Astrocyte of the spinal cord (primary cell): ENCODE measurements at regions not wholly inside any gene's neighbourhood (a gene's known extent, or its start where the extent isn't known, plus 50 kb on each side); places are given as distances from the start of the nearest gene placed in this dataset.
"Not testable (repeated sequence)": the region's sequence is repeated elsewhere in the genome, so short reads cannot be mapped to it uniquely, and the experiment has no call there.

Source experiments
- DNase-seq: peaks from one replicate; pipeline ENCODE4 v3.0.0; 2011; ENCODE audit warnings: low read depth, low spot score
- H3K4me3 ChIP-seq: 2 replicates; pipeline ENCODE4 v1.5.1; 2011; ENCODE audit warnings: low read depth, mild to moderate bottlenecking, low read length, moderate library complexity
- CTCF ChIP-seq: IDR thresholded peaks from 2 replicates; pipeline ENCODE4 v1.5.1; 2012; ENCODE audit warnings: low read depth, mild to moderate bottlenecking, low read length, inconsistent platforms
- in situ Hi-C: cut with HindIII; loops from 2 replicates; pipeline ENCODE4 v1.10.0; 2017; ENCODE audit warnings: low sequenced_read_pairs

GRCh38 chr13:62473944-62474237, 1058.2 kb upstream of the PCDH20 start:
- H3K4me3 ChIP-seq = no peak overlapping the region
- DNase-seq = no peak
- TF ChIP-seq CTCF = no peak
- in situ Hi-C loops = no loop called here

- no peak overlapping the region for H3K4me3 ChIP-seq
- in situ Hi-C loops = no loop called here
- no peak for DNase-seq
- TF ChIP-seq CTCF = no peak
Measured at GRCh38 chr13:62473190-62473943, 1057.7 kb upstream of the PCDH20 start.

GRCh38 chr13:62453761-62454160, 1038.1 kb upstream of the PCDH20 start:
- no peak for TF ChIP-seq CTCF
- in situ Hi-C loops = no loop called here
- H3K4me3 ChIP-seq = no peak overlapping the region
- DNase-seq = no peak

- no peak for TF ChIP-seq CTCF
- no peak for DNase-seq
- no peak overlapping the region for H3K4me3 ChIP-seq
- in situ Hi-C loops = no loop called here
Measured at GRCh38 chr13:62450759-62451158, 1035.1 kb upstream of the PCDH20 start.

- in situ Hi-C loops, H3K4me3 ChIP-seq, DNase-seq: not testable (repeated sequence)
Measured at GRCh38 chr13:62447771-62448382, 1032.2 kb upstream of the PCDH20 start.

- TF ChIP-seq CTCF = no peak
- no peak for DNase-seq
- no peak overlapping the region for H3K4me3 ChIP-seq
- in situ Hi-C loops = no loop called here
Measured at GRCh38 chr13:62444805-62445204, 1029.2 kb upstream of the PCDH20 start.

GRCh38 chr13:62434081-62434480, 1018.4 kb upstream of the PCDH20 start:
- TF ChIP-seq CTCF = no peak
- no peak for DNase-seq
- in situ Hi-C loops = no loop called here
- no peak overlapping the region for H3K4me3 ChIP-seq
